DND-41 (cell line): ENCODE measurements at regions not wholly inside any gene's neighbourhood (a gene's known extent, or its start where the extent isn't known, plus 50 kb on each side); places are given as distances from the start of the nearest gene placed in this dataset.

Experiments used
- ATAC-seq: fragments of 200-7000 bp; cut with Tn5 transposase; 3 replicates; pipeline ENCODE4 v1.9.1; 2021; ENCODE audit warnings: low read depth; ENCODE audit not compliant: insufficient read depth
- DNase-seq: peaks from one replicate; pipeline ENCODE4 v3.0.0-alpha.2; 2020
- H2AFZ ChIP-seq: 2 replicates; pipeline ENCODE4 v1.6.0; 2012; ENCODE audit warnings: low read depth, low read length
- H3K27ac ChIP-seq: 2 replicates; pipeline ENCODE4 v1.5.1; 2012; ENCODE audit warnings: low read length, inconsistent platforms
- H3K27me3 ChIP-seq: fragments of 200-600 bp; sonication (generic); 2 replicates; pipeline ENCODE4 v1.6.0; 2012; ENCODE audit warnings: low read length, mild to moderate bottlenecking, inconsistent platforms; ENCODE audit not compliant: insufficient read depth, poor library complexity
- H3K36me3 ChIP-seq: 2 replicates; pipeline ENCODE4 v1.5.1; 2012; ENCODE audit warnings: low read length, inconsistent platforms; ENCODE audit not compliant: insufficient read depth
- H3K4me1 ChIP-seq: 2 replicates; pipeline ENCODE4 v1.5.1; 2012; ENCODE audit warnings: mild to moderate bottlenecking, low read length; ENCODE audit not compliant: insufficient read depth
- H3K4me2 ChIP-seq: 2 replicates; pipeline ENCODE4 v1.6.0; 2012; ENCODE audit warnings: mild to moderate bottlenecking, moderate library complexity, low read length, inconsistent platforms; ENCODE audit not compliant: insufficient read depth
- H3K4me3 ChIP-seq, 2 experiments: fragments of 200-600 bp in 1 of 2; shearing (Covaris generic) in 1 of 2; 2 replicates each; pipeline ENCODE4 v1.5.1; 2012 to 2016; ENCODE audit warnings: inconsistent platforms in 2 of 2, low read length in 2 of 2, mild to moderate bottlenecking in 2 of 2, low read depth in 1 of 2, moderate library complexity in 1 of 2
- H3K79me2 ChIP-seq: 2 replicates; pipeline ENCODE4 v1.6.0; 2012; ENCODE audit warnings: low read length, inconsistent platforms; ENCODE audit not compliant: insufficient read depth
- H3K9ac ChIP-seq: 2 replicates; pipeline ENCODE4 v1.6.0; 2012; ENCODE audit warnings: low read depth, mild to moderate bottlenecking, inconsistent platforms, low read length, moderate library complexity
- H3K9me3 ChIP-seq: 2 replicates; pipeline ENCODE4 v1.5.1; 2012; ENCODE audit warnings: low read length, moderate library complexity, mild to moderate bottlenecking, inconsistent platforms; ENCODE audit not compliant: insufficient read depth, severe bottlenecking
- H4K20me1 ChIP-seq: 2 replicates; pipeline ENCODE4 v1.6.0; 2012; ENCODE audit warnings: low read length; ENCODE audit not compliant: insufficient read depth
- CTCF ChIP-seq: IDR thresholded peaks from 2 replicates; pipeline ENCODE4 v1.5.1; 2012; ENCODE audit warnings: borderline replicate concordance, low read length, moderate library complexity, mild to moderate bottlenecking; ENCODE audit not compliant: poor library complexity, severe bottlenecking; ENCODE audit errors: extremely low read depth
- EZH2 ChIP-seq: IDR thresholded peaks from 3 replicates; pipeline ENCODE4 v1.6.1; 2012; ENCODE audit warnings: borderline replicate concordance, low read depth, mild to moderate bottlenecking, moderate library complexity, low read length, inconsistent platforms; ENCODE audit not compliant: severe bottlenecking

GRCh38 chr2:18403921-18404522 lies 156.4 kb downstream of the RDH14 start:
- Histone ChIP-seq H4K20me1 (no peaks in the 10 kb centered on the region), H3K4me1 (no peaks in the 10 kb centered on the region), H3K4me2 (no peak overlapping the region), H2AFZ (no peak overlapping the region), H3K9me3 (no peaks in the 10 kb centered on the region), H3K27ac (no peak overlapping the region), H3K79me2 (no peaks in the 10 kb centered on the region), H3K9ac (no peak overlapping the region), H3K27me3 (peaks cover 4% of the 10 kb centered on the region), H3K36me3 (no peaks in the 10 kb centered on the region), H3K4me3 (no peak overlapping the region)
- TF ChIP-seq CTCF: no peak
- TF ChIP-seq EZH2: no peak
- DNase-seq (no peak), ATAC-seq (no peak)

GRCh38 chr2:18402831-18403230 lies 157.6 kb downstream of the RDH14 start:
- H3K9me3 ChIP-seq: no peaks in the 10 kb centered on the region
- no peaks in the 10 kb centered on the region for H3K36me3 ChIP-seq
- H3K27me3 ChIP-seq: peaks cover 4% of the 10 kb centered on the region
- no peak overlapping the region for H3K27ac ChIP-seq
- no peak overlapping the region for H3K9ac ChIP-seq
- no peak overlapping the region for H2AFZ ChIP-seq
- no peak for ATAC-seq
- TF ChIP-seq EZH2: no peak
- no peak for TF ChIP-seq CTCF
- no peaks in the 10 kb centered on the region for H3K79me2 ChIP-seq
- no peak overlapping the region for H3K4me2 ChIP-seq
- no peak overlapping the region for H3K4me3 ChIP-seq
- no peak for DNase-seq
- no peaks in the 10 kb centered on the region for H3K4me1 ChIP-seq
- no peaks in the 10 kb centered on the region for H4K20me1 ChIP-seq

- TF ChIP-seq EZH2 (no peak), CTCF (no peak)
- Histone ChIP-seq H3K9me3 (no peaks in the 10 kb centered on the region), H3K79me2 (no peaks in the 10 kb centered on the region), H3K9ac (no peak overlapping the region), H3K4me2 (no peak overlapping the region), H3K4me3 (no peak overlapping the region), H4K20me1 (no peaks in the 10 kb centered on the region), H3K36me3 (no peaks in the 10 kb centered on the region), H3K4me1 (no peaks in the 10 kb centered on the region), H2AFZ (no peak overlapping the region), H3K27ac (no peak overlapping the region), H3K27me3 (peaks cover 4% of the 10 kb centered on the region)
- no peak for ATAC-seq
- no peak for DNase-seq
These were observed 159.0 kb downstream of the RDH14 start for GRCh38 chr2:18401471-18401870.

DNA sequence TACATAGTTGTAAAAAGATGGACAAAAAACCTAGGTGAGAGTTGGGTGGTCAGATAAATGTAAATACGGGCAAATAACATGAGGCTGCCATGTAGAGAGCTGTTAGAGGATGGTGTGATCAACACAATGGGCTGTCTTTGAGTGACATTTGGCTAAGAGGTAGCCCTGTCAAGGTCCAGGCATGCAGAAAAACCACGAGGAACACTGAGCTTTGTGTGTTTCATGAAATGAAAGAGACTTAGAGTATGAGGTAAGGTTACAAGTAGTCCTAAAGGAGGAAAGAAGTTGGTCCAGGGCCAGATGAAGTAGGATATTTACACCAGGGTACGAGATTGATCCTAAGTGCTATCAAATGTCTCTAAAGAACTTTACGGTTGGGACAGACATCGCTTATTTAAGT lies 160.9 kb downstream of the RDH14 start:
- Histone ChIP-seq H3K27ac (no peak overlapping the region), H3K9me3 (no peaks in the 10 kb centered on the region), H2AFZ (no peak overlapping the region), H3K4me2 (no peak overlapping the region), H4K20me1 (no peaks in the 10 kb centered on the region), H3K36me3 (no peaks in the 10 kb centered on the region), H3K4me1 (no peaks in the 10 kb centered on the region), H3K9ac (no peak overlapping the region), H3K79me2 (no peaks in the 10 kb centered on the region), H3K4me3 (no peak overlapping the region), H3K27me3 (peaks cover 4% of the 10 kb centered on the region)
- no peak for TF ChIP-seq EZH2
- TF ChIP-seq CTCF: no peak
- ATAC-seq (no peak), DNase-seq (no peak)
